ENCODE measurements at regions not wholly inside any gene's neighbourhood (a gene's known extent, or its start where the extent isn't known, plus 50 kb on each side); places are given as distances from the start of the nearest gene placed in this dataset.

DNA sequence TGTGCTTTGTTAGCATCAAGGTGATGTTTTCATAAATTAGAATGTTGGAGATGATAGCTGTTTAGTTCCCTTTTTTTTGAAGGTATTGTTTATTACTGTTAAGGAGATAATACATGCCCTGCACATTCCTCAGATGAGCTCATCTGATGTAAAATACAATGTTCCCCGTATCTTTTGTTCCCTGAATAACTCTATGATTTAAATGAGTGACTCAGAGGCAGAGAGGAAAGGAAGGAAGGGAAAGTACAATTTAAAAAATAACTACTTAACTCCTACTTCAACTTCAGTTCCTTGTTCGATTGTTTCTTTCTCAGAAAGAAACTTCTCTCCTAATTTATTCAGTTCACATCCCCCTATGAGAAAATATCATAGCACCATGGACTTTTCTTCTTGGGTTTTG is 208.7 kb downstream of the KCNE4 start:
- Histone ChIP-seq H4K20me1 (ENCODE audit: insufficient read depth, low read length) (no peaks in the 10 kb centered on the region), H3K27ac (ENCODE audit: low read depth in 1 of 2, low read length in 2 of 2) (no peak overlapping the region), H3K4me1 (ENCODE audit: control insufficient read depth in 1 of 2, insufficient read depth in 2 of 2, low read length in 2 of 2) (no peaks in the 10 kb centered on the region), H3K79me2 (ENCODE audit: insufficient read depth, low read length) (no peaks in the 10 kb centered on the region), H3K9me3 (replicated peaks in 1 of 2; ENCODE audit: control insufficient read depth in 1 of 2, insufficient read depth in 1 of 2, low read length in 2 of 2) (peaks cover 0 to 6% of the 10 kb centered on the region in 2 donors), H3K4me2 (replicated peaks; ENCODE audit: extremely low read depth, low read length, poor library complexity, severe bottlenecking) (no peak overlapping the region), H3K27me3 (ENCODE audit: control insufficient read depth in 2 of 2, insufficient read depth in 2 of 2, low read length in 2 of 2) (no peaks in the 10 kb centered on the region), H3K4me3 (replicated peaks in 1 of 3; ENCODE audit: low read depth in 2 of 3, low read length in 3 of 3) (no peak overlapping the region), H2AFZ (ENCODE audit: insufficient read depth, low read depth, low read length, poor library complexity, severe bottlenecking) (no peak overlapping the region), H3K36me3 (replicated peaks in 1 of 2; ENCODE audit: control insufficient read depth in 1 of 2, insufficient read depth in 2 of 2, low read length in 2 of 2) (no peaks in the 10 kb centered on the region), H3K9ac (ENCODE audit: insufficient read depth, low read length, poor library complexity, severe bottlenecking) (no peak overlapping the region)
- Mint-ChIP-seq H3K4me3 (no peak overlapping the region), H3K4me1 (no peaks in the 10 kb centered on the region), H3K36me3 (no peaks in the 10 kb centered on the region), H3K27me3 (ENCODE audit: low read depth in 3 of 3) (peaks cover 0 to 2% (median 0%) of the 10 kb centered on the region in 3 donors), H3K9me3 (peaks cover 0 to 10% (median 4%) of the 10 kb centered on the region in 7 donors), H3K27ac (no peak overlapping the region)
- no peak for DNase-seq
- TF ChIP-seq, protein P1, sequence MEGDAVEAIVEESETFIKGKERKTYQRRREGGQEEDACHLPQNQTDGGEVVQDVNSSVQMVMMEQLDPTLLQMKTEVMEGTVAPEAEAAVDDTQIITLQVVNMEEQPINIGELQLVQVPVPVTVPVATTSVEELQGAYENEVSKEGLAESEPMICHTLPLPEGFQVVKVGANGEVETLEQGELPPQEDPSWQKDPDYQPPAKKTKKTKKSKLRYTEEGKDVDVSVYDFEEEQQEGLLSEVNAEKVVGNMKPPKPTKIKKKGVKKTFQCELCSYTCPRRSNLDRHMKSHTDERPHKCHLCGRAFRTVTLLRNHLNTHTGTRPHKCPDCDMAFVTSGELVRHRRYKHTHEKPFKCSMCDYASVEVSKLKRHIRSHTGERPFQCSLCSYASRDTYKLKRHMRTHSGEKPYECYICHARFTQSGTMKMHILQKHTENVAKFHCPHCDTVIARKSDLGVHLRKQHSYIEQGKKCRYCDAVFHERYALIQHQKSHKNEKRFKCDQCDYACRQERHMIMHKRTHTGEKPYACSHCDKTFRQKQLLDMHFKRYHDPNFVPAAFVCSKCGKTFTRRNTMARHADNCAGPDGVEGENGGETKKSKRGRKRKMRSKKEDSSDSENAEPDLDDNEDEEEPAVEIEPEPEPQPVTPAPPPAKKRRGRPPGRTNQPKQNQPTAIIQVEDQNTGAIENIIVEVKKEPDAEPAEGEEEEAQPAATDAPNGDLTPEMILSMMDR (IDR thresholded peaks at IDR 0.05) = no peak
- intact Hi-C loops (cut with micrococcal nuclease) = no loop called here
- WGBS (ENCODE audit: insufficient coverage) = no CpG with 5 or more reads among the region's 2 CpGs

DNA sequence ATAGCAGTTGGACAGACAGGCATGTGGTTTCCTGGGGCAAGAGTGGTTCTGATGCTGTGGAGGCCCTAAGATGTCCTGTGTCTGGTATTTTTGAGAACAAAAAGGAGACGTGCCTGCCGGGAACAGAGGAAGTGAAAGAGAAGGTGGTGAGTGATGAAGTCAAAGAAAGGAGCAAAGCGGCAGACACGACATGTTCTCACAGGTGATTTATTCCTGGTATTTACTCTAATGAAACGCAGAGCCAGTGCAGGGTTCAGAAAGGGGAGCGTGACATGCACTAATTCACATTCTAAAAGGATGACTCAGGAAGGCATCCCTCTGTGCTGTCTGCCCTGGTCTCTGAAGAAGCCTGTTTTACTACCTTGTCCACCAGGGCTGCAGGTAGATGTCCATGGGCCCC is 211.0 kb downstream of the KCNE4 start:
- Histone ChIP-seq H2AFZ (ENCODE audit: insufficient read depth, low read depth, low read length, poor library complexity, severe bottlenecking) (no peak overlapping the region), H3K9ac (ENCODE audit: insufficient read depth, low read length, poor library complexity, severe bottlenecking) (no peak overlapping the region), H3K79me2 (ENCODE audit: insufficient read depth, low read length) (no peaks in the 10 kb centered on the region), H3K36me3 (replicated peaks in 1 of 2; ENCODE audit: control insufficient read depth in 1 of 2, insufficient read depth in 2 of 2, low read length in 2 of 2) (no peaks in the 10 kb centered on the region), H3K4me2 (replicated peaks; ENCODE audit: extremely low read depth, low read length, poor library complexity, severe bottlenecking) (no peak overlapping the region), H3K4me3 (replicated peaks in 1 of 3; ENCODE audit: low read depth in 2 of 3, low read length in 3 of 3) (no peak overlapping the region), H3K27ac (ENCODE audit: low read depth in 1 of 2, low read length in 2 of 2) (no peak overlapping the region), H4K20me1 (ENCODE audit: insufficient read depth, low read length) (no peaks in the 10 kb centered on the region), H3K27me3 (ENCODE audit: control insufficient read depth in 2 of 2, insufficient read depth in 2 of 2, low read length in 2 of 2) (no peaks in the 10 kb centered on the region), H3K9me3 (replicated peaks in 1 of 2; ENCODE audit: control insufficient read depth in 1 of 2, insufficient read depth in 1 of 2, low read length in 2 of 2) (peaks cover 0 to 6% of the 10 kb centered on the region in 2 donors), H3K4me1 (ENCODE audit: control insufficient read depth in 1 of 2, insufficient read depth in 2 of 2, low read length in 2 of 2) (no peaks in the 10 kb centered on the region)
- Mint-ChIP-seq H3K36me3 (no peaks in the 10 kb centered on the region), H3K4me1 (no peaks in the 10 kb centered on the region), H3K9me3 (peaks cover 0 to 9% (median 3%) of the 10 kb centered on the region in 7 donors), H3K27me3 (ENCODE audit: low read depth in 3 of 3) (peaks cover 0 to 3% (median 0%) of the 10 kb centered on the region in 3 donors), H3K27ac (peak overlapping the region in 1 of 7 donors; percentile 1), H3K4me3 (no peak overlapping the region)
- TF ChIP-seq, protein P1 (IDR thresholded peaks at IDR 0.05) = no peak
- intact Hi-C loops (cut with micrococcal nuclease) = no loop called here
- 53% methylated on average over 6 of the region's 6 CpGs for WGBS (ENCODE audit: insufficient coverage)
- DNase-seq = no peak
